GM19438 (cell line): ENCODE measurements at regions not wholly inside any gene's neighbourhood (a gene's known extent, or its start where the extent isn't known, plus 50 kb on each side); places are given as distances from the start of the nearest gene placed in this dataset.

Experiments
- ATAC-seq: cut with Tn5 transposase; IDR thresholded peaks from one replicate; pipeline ENCODE4 v1.9.1; 2021; ENCODE audit warnings: low read depth; ENCODE audit not compliant: unreplicated experiment

DNA sequence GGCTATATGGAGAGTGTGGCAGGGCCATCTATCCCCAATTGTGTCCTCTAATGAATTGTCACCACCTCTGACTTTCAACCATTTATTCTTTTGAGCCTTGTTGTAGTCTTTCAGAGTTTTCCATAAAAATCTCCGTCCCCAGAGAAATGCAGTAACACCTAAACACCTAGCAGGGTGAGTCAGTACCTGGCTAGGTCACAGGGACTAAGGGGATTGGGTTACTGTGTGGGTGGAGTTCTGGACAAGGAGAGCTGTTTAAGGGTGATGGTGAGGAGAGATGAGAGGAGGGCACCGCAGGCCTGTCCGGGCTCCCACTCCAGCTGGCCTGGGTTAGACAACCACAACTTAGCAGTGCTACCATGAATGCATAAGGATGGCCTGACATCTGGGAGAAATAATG, 186.2 kb upstream of the LYZL1 start:
- ATAC-seq, result no peak

DNA sequence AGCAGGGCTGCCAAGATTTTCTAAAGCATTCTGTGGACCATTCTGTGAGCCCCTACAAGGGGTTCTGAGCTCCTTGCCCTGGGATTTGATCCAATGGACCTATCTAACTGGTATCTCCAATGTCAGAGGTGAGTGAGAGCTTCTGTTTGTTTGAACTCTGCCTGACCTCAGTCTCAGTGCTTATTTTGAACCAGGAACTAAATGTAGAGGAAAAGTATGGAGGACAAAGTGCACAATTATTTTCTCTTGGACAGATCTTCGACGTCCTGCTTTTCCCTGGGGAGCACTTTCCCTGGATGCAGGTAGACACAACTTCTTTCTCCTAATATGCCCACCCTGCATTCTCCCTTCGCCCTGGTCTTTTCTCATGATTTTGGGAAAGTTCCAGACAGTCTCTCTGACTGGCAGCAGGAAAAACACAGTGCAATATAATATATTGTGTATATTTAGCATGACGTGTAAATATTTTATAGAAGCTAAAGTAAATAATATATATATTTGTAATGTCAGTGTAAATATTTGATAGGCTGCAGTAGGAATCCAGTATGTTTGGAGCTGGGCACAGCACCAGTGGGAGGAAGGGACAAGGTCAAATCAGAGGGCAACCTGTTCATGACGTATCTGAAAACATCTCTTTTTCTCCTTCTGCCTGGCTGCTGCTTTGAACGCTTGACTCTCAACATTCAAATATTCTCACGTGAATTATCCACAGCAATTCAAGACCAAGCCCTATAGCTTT, 184.0 kb upstream of the LYZL1 start:
- ATAC-seq, result no peak

DNA sequence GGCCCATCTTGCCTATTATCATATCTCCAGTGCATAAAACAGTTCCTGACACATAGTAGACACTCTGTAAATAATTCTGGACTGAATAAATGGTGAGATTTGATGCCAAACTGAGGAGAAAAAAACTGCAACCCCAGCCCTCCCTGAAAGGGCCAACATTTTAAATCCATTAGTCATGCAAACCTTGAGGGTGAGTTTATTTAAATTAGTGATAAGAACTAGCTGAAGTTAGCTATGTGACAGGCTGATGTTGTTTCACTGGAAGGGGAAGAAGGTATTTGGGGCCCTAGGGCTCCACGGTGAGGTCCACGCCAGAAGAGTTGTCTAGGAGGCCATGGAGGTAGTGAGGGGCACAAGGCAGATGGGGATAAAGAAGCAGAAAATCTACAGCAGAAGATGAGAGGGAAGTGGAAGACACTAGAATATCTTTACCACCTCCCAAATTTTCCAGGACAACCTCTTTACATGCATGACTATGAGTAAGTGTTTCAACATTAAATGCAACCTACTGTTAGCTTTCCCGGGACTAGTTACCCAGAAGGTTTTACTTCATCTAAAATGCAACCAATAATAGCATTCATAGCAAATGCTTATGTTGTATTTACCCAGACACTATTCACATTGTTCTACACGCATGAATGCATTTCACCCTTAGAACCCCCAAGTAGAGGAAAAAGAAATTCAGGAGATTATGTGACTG, 183.2 kb upstream of the LYZL1 start:
- ATAC-seq, result no peak

DNA sequence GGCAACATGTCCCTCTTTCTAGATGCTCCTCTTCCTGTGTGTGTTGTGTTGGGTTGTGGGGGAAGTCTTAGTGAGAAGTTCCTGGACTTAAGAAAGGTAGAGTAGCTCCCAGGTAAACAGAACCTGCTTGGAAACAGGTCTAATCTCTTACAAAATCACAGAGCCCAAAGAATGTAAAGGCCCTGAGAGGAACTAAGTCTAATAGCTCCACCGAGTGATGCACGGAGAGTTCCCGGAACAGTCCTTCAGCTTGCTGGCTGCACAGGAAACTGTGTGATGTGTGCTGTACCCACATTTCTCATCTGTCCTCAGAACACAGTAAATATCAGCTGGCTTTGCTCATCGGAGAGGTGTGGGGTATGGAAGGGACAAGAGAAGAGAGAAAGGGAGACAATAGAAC, 182.6 kb upstream of the LYZL1 start:
- no peak for ATAC-seq

DNA sequence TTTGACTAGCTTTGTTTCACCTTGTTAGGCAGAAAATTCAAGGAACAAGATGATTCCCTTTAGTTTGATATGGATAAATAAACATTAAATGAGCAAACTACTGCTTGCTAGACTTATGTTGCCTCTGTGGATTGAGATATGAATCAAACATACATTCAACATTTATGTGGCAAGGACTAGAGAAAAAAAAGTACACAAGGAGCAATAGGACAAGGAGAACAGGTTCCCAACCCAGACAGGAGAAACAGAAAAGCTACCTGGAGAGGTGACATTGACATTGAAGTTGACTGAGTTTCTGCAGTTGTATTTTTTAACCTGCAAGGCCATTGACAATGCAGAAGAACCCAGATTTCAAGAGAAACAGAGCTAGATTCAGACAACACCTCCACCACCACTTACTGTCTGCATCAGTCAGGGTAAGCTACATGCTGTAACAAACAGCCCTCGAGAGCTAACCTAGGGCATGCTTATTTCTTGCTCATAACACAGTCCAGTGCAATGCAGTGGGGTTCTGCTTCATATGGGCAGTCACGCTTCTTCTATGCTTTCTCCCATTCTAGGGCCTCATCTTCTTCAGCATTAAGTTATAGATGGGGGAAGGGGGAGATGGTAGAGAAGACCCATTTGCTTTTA, 180.9 kb upstream of the LYZL1 start:
- no peak for ATAC-seq

DNA sequence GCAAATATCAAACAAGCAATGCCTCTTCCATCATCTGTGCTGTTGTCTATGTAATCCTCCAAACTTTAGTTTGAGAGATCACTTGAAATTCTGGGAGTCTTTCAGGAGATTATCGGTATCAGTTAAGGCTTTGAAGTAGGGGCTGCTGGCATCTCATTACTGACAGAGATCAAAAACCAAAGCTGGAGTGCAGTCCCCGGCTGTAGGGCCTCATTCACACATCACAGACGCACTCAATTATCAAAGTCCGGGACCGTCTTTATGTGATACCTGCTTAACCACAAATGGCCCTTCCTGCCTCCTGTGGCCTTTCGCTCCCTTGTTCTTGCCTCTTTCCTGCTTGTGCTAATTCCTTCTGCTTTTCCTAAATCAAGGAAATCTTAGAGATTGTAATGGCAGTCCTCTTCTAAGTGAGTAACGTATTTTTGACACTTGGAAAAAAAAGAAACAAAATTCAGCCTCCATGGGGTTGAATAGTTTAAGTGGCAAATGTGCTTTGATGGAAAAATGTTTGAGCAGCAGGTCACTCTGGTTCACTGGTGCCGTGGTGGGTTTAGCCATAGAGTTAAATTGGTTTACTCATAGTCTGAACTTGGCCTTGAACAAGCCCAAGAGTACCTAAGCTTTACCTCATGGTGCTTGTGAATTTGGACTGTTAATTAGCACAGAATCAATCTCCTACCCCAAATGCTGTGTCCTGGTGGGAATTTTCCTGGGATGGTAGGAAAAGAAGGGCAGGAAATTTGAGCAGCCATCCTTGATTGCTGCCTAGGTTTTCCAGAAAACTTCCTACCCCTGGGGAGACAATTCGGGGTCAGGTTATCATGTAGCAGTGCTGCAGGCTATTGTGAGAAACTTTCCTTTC, 178.9 kb upstream of the LYZL1 start:
- no peak for ATAC-seq

DNA sequence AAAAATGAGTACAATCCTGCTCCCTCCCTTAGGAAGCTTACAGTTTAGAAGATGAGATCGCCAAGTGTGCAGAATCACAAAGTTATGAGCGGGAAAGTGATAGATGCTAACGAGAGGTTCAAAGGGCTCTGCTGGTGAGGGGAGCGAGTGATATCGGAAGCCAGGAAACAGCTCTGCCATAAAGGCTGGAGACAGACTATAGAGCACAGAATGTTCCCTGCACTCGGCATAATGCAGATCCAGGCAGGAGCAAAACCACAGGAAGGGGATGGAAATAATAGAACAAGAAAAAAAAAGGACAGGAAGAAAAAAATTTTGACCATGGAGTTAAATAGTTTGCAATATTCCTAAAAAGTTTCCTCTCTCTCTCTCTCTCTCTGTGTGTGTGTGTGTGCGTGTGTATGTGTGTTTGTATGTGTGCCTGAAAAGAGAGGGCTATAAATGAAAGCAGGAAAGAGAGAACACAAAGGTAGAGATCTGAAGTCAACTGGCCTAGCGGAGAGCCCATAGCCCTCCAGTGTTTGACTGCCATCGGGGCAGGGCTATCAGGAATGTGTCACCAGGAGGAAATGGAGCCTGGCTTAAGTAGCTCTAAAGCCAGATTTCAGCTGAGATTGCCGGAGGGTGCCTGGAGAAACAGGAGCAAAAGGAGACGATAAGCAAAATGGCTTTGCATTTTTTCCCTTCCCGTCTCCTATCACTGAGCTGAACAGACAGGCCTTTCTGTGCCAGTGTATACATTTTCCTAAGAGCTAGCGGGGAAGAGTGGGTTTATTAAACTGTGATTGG, 175.8 kb upstream of the LYZL1 start:
- no peak for ATAC-seq

DNA sequence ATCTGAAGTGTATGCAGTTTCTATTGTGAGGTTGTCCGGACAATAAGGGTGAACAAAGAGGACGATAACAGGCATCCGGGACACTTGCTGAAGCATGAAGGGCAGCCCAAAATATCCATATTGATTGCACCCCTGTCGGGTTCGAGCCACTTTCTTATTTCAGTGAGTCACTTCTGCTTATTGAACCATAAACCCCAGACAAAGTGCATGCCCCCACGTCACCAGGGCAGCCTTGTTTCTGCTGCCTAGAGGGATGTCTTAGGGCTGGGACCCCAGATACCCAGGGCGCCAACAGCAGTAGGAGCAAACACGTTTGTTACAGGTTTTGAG, 175.3 kb upstream of the LYZL1 start:
- no peak for ATAC-seq

DNA sequence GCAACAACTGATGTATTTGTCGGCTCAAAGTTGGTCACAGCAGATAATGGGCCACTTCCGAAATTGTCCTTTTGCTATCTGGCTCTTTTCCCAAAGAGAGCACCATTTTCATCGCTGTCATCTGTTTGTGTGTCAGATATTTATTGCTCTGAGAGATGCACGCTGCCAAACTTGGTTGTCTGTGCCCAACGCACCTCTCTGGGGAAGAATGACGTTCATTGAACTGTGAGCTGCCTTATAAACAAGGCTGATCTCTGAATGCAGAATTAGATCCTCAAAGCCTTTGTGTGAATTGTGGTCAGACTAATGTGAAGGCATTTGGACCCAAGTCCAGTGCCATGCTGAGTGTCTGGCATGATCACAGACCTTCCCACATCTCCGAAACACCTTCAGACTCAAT, 174.7 kb upstream of the LYZL1 start:
- no peak for ATAC-seq

DNA sequence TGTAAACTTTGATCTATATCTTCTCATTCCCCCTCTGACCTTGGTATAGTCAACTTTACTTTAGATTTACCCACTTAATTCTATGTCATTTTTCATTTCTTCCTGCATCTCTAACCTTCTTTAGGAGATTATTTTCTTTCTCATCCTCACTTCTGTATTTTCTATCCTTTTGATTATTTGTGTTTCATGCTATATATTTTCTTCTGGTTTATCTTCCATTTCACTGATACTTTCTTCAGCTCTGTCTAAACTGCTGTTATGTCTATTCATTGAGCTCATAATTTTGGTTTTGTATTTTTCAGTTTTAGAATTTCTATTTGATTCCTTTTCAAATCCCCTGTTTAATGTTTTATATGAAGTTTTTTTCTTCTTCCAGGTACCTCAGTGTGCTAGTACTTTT, 171.1 kb upstream of the LYZL1 start:
- no peak for ATAC-seq

DNA sequence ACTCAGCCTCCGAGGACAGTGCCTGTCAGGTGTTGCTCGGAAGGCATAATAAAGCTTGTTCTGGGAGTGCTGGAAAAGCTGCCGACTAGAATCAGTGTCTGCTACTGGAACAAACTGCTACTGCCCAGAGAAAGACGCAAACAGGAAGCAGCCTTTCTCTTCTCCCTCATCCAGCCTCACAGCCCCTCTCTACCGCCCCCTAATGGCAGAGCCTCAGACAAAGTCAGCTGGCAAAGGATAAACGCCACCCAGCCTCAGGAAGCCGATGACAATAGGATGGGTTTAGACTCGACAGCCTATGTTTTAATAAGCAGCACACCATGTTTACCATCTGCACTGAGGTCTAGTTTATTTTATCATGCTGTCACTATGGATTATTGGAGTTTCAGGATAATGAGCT, 169.5 kb upstream of the LYZL1 start:
- ATAC-seq, result no peak

DNA sequence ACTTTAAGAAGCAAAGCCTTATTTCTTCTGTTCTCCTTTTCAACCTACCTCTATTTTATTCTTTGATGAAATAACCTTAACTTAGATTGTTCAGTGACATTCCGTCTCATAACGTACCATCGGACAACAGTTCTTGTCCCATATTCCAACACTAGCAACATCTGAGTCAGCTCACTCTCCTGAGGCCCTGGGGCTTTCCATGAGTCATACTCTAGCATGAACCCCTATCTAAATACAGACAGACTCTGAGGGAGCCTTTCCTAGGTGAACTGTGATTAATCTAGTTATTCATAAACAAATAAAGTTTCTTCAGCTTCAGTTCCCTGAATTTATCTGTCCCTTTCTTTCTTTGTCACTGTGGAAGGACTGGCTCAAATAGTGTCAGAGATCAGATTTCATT, 168.7 kb upstream of the LYZL1 start:
- ATAC-seq, result no peak

DNA sequence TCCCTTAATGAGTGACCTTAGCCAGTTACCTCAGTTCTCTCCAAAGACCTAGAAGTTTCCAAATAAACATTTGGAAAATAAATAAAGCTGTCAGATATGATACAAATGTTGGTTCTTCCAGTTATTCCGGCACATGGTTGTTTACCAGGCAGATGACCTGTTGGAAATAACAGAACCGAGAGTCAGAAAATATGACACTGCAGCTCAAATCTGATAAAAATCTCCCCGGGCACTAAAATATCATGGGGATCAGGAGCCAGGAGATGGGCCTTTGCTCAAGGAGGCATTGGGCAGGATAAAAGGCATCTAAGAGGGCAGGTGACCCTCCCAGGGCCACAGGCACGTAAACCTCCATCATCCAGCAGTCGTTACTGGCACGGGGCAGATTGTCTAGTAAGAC, 164.0 kb upstream of the LYZL1 start:
- no peak for ATAC-seq

DNA sequence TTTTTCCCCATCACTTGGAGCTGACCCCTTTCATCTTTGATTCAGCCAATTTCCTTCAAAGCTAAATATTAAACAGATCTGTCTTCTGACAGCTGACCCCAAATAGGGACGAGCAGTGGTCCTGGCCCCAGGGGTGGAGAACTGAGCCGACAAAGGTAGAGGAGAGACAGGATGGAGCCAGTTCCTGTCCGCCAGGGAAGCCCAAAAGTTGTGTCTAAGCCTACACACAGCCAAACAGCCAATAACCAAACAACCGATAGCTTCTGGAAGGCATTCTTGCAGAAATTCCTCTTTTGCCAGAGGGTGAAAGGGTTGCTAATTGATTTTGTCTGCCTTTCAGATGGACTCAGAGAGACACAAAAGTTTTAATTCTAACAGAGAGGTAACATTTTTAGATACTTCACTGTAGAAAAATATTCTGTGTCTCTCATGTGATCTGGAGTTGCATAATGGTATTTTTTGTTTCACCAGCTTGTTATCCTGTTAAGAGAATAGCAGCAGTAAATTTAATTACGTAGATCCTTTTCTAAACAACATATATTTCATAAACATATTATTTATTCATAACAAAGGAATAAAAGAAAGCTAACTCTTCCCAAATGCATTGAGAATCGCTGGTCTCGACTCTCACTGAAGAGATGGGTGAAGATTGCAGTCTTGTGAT, 161.7 kb upstream of the LYZL1 start:
- no peak for ATAC-seq

DNA sequence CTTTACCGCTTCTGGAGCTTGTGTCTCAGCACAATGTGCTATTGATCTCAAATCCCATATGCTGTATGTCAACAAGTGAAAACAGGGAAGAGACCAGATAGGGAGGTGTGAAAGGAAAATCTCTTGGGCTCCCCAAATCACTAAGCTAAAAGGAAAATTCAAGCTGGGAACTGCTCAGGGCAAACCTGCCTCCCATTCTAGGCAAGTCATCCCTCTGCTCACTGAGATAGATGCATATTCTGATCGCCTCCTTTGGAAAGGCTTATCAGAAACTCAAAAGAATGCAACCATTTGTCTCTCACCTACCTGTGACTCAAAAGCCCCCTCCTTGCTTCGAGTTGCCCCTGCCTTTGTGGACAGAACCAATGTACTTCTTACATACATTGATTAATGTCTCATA, 161.1 kb upstream of the LYZL1 start:
- ATAC-seq, result no peak

DNA sequence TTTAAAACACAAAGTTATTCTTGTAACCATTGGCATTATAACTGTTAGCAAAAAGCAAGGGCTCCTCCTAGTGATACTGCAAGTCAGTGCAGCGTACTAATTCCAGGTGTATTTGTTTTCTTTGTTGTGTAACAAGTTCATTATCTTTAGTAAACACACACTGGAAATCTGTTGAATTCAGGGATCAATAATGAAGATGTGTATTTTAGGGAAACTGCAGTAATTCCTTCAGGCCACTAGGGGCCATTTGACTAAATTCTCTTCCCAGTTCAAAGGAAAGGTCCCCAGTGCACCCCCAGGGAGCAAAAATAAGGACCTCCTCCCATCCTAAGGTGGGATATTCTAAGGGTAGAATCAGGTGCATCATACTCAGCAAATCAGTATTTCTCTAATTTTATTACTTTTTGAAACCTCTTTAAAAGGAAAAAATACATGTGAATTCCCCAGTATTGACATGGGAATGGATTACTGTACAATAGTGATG, 158.6 kb upstream of the LYZL1 start:
- no peak for ATAC-seq

DNA sequence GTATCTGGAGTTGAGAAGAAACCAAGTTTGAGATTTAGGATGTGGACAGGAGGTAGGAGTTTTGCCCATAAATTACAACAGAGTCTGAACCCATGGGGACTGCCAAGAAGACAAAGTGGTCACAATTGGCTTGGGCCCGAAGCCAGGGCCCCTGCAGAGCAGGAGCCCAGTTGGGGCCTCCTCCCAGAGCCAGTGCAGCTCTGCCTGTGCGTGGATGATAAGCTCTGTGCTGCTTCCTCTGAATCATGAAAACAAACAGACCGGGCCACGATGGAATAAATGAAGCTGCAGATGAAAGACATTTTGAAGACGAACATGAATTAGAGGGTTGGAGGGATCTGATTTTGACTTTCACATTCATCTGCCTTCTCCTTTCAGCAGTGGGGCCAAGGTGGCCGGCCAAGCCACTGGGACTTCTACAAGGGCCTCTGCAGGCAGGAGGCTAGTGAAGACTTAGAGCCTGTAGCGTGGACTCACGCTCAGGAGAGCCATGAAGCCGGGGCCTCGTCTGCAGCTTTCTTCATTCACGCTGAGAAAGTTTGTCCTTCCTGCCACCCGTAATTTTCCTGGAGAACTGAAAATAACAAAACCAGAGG, 156.8 kb upstream of the LYZL1 start:
- no peak for ATAC-seq

DNA sequence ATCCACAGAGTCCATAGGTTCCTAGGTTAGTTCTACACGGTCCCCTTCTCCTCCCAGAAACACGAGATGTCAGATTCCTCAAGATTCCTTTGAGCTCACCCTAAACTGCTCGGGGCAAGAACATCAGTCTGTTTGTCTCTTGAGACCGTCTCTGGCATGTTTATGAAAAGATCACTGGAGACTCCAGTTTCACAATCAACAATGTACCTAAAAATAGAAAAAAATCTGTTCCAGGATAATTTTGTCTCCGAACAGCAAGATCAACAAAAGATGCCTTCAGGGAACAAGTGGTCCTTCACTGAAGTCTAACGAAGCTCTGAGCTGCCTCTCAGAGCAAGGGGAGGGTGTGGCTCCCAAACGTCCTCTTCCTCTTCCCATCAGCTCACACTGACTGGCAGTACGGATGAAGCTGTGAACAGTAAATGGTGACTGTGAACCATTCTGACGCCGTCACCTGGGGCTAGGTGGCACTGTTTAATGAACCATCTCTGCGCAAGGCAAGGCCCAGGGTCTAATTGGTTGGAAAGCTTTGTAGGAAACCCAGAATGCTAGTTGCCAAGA, 156.2 kb upstream of the LYZL1 start:
- ATAC-seq, result no peak

DNA sequence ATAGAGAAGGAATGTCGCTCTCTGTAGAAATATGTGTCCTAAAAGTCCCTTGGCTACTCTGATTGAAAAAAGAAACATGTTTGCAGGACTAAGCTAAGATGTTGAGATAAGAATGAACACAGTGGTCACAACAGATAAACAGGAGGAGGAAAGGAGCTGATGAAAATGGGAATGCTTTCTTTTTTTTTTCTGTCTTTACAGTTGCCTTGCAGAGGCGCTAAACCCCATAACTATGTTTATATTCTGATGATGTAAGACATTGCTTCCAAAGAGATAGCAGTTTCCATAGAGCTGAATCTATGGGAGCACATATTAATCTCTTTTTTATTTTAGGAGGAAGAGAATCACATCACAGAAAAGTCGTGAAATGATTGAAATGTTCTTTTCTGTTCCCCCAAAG, 153.5 kb upstream of the LYZL1 start:
- no peak for ATAC-seq
